ENCODE measurements at regions not wholly inside any gene's neighbourhood (a gene's known extent, or its start where the extent isn't known, plus 50 kb on each side); places are given as distances from the start of the nearest gene placed in this dataset.

DNA sequence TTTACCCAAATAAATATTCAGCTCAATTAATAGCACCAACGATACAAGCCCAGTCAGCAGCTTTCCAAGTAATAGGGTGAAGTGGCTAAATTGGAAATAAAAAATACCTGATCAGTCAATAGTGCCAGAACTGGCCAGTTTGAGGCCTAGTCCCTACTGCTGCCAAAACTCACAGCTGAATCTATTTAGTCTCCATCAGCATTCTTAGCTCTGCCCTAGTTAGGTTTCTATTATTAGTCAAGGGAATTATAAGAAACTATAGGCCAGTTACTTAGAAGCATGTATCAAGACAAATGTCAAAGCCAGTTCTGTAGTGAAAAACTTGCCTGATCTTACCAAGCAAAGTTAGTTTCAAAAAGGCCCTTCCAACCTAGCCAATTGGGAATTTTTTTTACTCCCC is 146.2 kb upstream of the ZBTB20 start:
- TF ChIP-seq, protein P1, sequence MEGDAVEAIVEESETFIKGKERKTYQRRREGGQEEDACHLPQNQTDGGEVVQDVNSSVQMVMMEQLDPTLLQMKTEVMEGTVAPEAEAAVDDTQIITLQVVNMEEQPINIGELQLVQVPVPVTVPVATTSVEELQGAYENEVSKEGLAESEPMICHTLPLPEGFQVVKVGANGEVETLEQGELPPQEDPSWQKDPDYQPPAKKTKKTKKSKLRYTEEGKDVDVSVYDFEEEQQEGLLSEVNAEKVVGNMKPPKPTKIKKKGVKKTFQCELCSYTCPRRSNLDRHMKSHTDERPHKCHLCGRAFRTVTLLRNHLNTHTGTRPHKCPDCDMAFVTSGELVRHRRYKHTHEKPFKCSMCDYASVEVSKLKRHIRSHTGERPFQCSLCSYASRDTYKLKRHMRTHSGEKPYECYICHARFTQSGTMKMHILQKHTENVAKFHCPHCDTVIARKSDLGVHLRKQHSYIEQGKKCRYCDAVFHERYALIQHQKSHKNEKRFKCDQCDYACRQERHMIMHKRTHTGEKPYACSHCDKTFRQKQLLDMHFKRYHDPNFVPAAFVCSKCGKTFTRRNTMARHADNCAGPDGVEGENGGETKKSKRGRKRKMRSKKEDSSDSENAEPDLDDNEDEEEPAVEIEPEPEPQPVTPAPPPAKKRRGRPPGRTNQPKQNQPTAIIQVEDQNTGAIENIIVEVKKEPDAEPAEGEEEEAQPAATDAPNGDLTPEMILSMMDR (IDR thresholded peaks at IDR 0.05), result no peak
- TF ChIP-seq HOXB5 (CRISPR knock-in tag; IDR thresholded peaks at IDR 0.05), result no peak
- no peak for TF ChIP-seq EHMT2 (IDR thresholded peaks at IDR 0.05; ENCODE audit: low read depth)
- no peak for TF ChIP-seq FOSB (CRISPR knock-in tag; IDR thresholded peaks at IDR 0.05)
- TF ChIP-seq POLR2A (IDR thresholded peaks at IDR 0.05; ENCODE audit: low read length), result no peak
- TF ChIP-seq RAD21 (conservative IDR thresholded peaks at IDR 0.05 in 1 of 2, IDR thresholded peaks at IDR 0.05 in 1 of 2), result no peak
- TF ChIP-seq, protein P2, sequence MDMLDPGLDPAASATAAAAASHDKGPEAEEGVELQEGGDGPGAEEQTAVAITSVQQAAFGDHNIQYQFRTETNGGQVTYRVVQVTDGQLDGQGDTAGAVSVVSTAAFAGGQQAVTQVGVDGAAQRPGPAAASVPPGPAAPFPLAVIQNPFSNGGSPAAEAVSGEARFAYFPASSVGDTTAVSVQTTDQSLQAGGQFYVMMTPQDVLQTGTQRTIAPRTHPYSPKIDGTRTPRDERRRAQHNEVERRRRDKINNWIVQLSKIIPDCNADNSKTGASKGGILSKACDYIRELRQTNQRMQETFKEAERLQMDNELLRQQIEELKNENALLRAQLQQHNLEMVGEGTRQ (IDR thresholded peaks at IDR 0.05), result no peak
- no peak for TF ChIP-seq PBX3 (IDR thresholded peaks at IDR 0.05)
- no peak for TF ChIP-seq POLR2AphosphoS2 (conservative IDR thresholded peaks at IDR 0.05; ENCODE audit: low read length)
- TF ChIP-seq, protein P3, sequence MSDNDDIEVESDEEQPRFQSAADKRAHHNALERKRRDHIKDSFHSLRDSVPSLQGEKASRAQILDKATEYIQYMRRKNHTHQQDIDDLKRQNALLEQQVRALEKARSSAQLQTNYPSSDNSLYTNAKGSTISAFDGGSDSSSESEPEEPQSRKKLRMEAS (IDR thresholded peaks at IDR 0.05), result no peak
- no peak for TF ChIP-seq RFX5 (IDR thresholded peaks at IDR 0.05)

Data from A549 (cell line).